Caki2 (cell line): ENCODE measurements at regions not wholly inside any gene's neighbourhood (a gene's known extent, or its start where the extent isn't known, plus 50 kb on each side); places are given as distances from the start of the nearest gene placed in this dataset.

Experiments
- DNase-seq: peaks from one replicate; pipeline ENCODE4 v3.0.0-alpha.2; 2015; ENCODE audit warnings: low read depth
- in situ Hi-C: cut with HindIII; loops from 2 replicates; pipeline ENCODE4 v1.10.0; 2016; ENCODE audit warnings: low sequenced_read_pairs, low pct_unique_long_range_greater_than_20kb, mixed read lengths

GRCh38 chr22:48251629-48252028, 1489.2 kb downstream of the TBC1D22A start:
- in situ Hi-C loops, result no loop called here
- no peak for DNase-seq

- in situ Hi-C loops, result no loop called here
- no peak for DNase-seq
These were observed 1488.6 kb downstream of the TBC1D22A start for GRCh38 chr22:48250937-48251530.

- DNase-seq, result no peak
- in situ Hi-C loops, result no loop called here
These were observed 1487.9 kb downstream of the TBC1D22A start for GRCh38 chr22:48250286-48250895.

GRCh38 chr22:48249713-48250268, 1487.3 kb downstream of the TBC1D22A start:
- in situ Hi-C loops, result no loop called here
- no peak for DNase-seq

- in situ Hi-C loops, result no loop called here
- no peak for DNase-seq
These were observed 1486.5 kb downstream of the TBC1D22A start for GRCh38 chr22:48248901-48249455.

GRCh38 chr22:48247829-48248228, 1485.4 kb downstream of the TBC1D22A start:
- in situ Hi-C loops, result no loop called here
- DNase-seq, result no peak

GRCh38 chr22:48245196-48245485, 1482.7 kb downstream of the TBC1D22A start:
- in situ Hi-C loops, result no loop called here
- no peak for DNase-seq

GRCh38 chr22:48244388-48245195, 1482.1 kb downstream of the TBC1D22A start:
- DNase-seq, result no peak
- in situ Hi-C loops, result no loop called here

GRCh38 chr22:48242461-48242864, 1480.0 kb downstream of the TBC1D22A start:
- in situ Hi-C loops, result no loop called here

GRCh38 chr22:48241658-48242057, 1479.2 kb downstream of the TBC1D22A start:
- DNase-seq, result no peak
- in situ Hi-C loops, result no loop called here

More at GRCh38 chr22:48242461-48242864, 1480.0 kb downstream of the TBC1D22A start:
- no peak for DNase-seq

GRCh38 chr22:48240935-48241230, 1478.4 kb downstream of the TBC1D22A start:
- in situ Hi-C loops, result no loop called here
- DNase-seq, result no peak

- in situ Hi-C loops, result no loop called here
- no peak for DNase-seq
These were observed 1477.9 kb downstream of the TBC1D22A start for GRCh38 chr22:48240148-48240934.

- in situ Hi-C loops, result no loop called here
- DNase-seq, result no peak
These were observed 1477.2 kb downstream of the TBC1D22A start for GRCh38 chr22:48239461-48240147.

GRCh38 chr22:48238966-48239365, 1476.5 kb downstream of the TBC1D22A start:
- DNase-seq, result no peak
- in situ Hi-C loops, result no loop called here

- no peak for DNase-seq
- in situ Hi-C loops, result no loop called here
These were observed 1476.0 kb downstream of the TBC1D22A start for GRCh38 chr22:48238284-48238915.

- DNase-seq, result no peak
- in situ Hi-C loops, result no loop called here
These were observed 1475.2 kb downstream of the TBC1D22A start for GRCh38 chr22:48237466-48238283.

- in situ Hi-C loops, result no loop called here
These were observed 1473.8 kb downstream of the TBC1D22A start for GRCh38 chr22:48236261-48236660.

More at GRCh38 chr22:48236261-48236660, 1473.8 kb downstream of the TBC1D22A start:
- no peak for DNase-seq
